ENCODE measurements at regions not wholly inside any gene's neighbourhood (a gene's known extent, or its start where the extent isn't known, plus 50 kb on each side); places are given as distances from the start of the nearest gene placed in this dataset.
A peak's percentile ranks its signal among the peaks of the same experiment; 100 is the strongest.
"Not testable (repeated sequence)": the region's sequence is repeated elsewhere in the genome, so short reads cannot be mapped to it uniquely, and the experiment has no call there.

- DNase-seq (ENCODE audit: low spot score) = no peak
Measured at GRCh38 chrX:40411340-40412111, 169.2 kb upstream of the ATP6AP2 start.

- DNase-seq (ENCODE audit: low spot score) = no peak
Measured at GRCh38 chrX:40410859-40411258, 169.9 kb upstream of the ATP6AP2 start.

GRCh38 chrX:40406330-40406859 is 174.4 kb upstream of the ATP6AP2 start:
- DNase-seq (ENCODE audit: low spot score) = no peak

GRCh38 chrX:40405399-40405798 is 175.4 kb upstream of the ATP6AP2 start:
- DNase-seq (ENCODE audit: low spot score) = no peak

GRCh38 chrX:40403757-40404156 is 177.0 kb upstream of the ATP6AP2 start:
- DNase-seq (ENCODE audit: low spot score) = no peak

- no peak for DNase-seq (ENCODE audit: low spot score)
Measured at GRCh38 chrX:40402831-40403533, 177.8 kb upstream of the ATP6AP2 start.

- DNase-seq (ENCODE audit: low spot score) = no peak
Measured at GRCh38 chrX:40395102-40395501, 185.7 kb upstream of the ATP6AP2 start.

GRCh38 chrX:40394302-40394701 is 186.5 kb upstream of the ATP6AP2 start:
- DNase-seq (ENCODE audit: low spot score) = no peak

- peak; percentile 13 for DNase-seq (ENCODE audit: low spot score)
Measured at GRCh38 chrX:40392599-40392998, 188.2 kb upstream of the ATP6AP2 start.

GRCh38 chrX:40391662-40392061 is 189.1 kb upstream of the ATP6AP2 start:
- DNase-seq (ENCODE audit: low spot score) = no peak

GRCh38 chrX:40389555-40389954 is 191.2 kb upstream of the ATP6AP2 start:
- DNase-seq (ENCODE audit: low spot score) = no peak

GRCh38 chrX:40388441-40388840 is 192.3 kb upstream of the ATP6AP2 start:
- DNase-seq (ENCODE audit: low spot score) = no peak

- not testable (repeated sequence) for DNase-seq (ENCODE audit: low spot score)
Measured at GRCh38 chrX:40387869-40388268, 192.9 kb upstream of the ATP6AP2 start.

- DNase-seq (ENCODE audit: low spot score) = not testable (repeated sequence)
Measured at GRCh38 chrX:40387311-40387710, 193.5 kb upstream of the ATP6AP2 start.

- DNase-seq (ENCODE audit: low spot score) = no peak
Measured at GRCh38 chrX:40385682-40386081, 195.1 kb upstream of the ATP6AP2 start.

- no peak for DNase-seq (ENCODE audit: low spot score)
Measured at GRCh38 chrX:40385256-40385655, 195.5 kb upstream of the ATP6AP2 start.

GRCh38 chrX:40383969-40384368 is 196.8 kb upstream of the ATP6AP2 start:
- no peak for DNase-seq (ENCODE audit: low spot score)

- DNase-seq (ENCODE audit: low spot score) = no peak
Measured at GRCh38 chrX:40383360-40383759, 197.4 kb upstream of the ATP6AP2 start.

- DNase-seq (ENCODE audit: low spot score) = no peak
Measured at GRCh38 chrX:40380655-40381488, 199.9 kb upstream of the ATP6AP2 start.

- DNase-seq (ENCODE audit: low spot score) = no peak
Measured at GRCh38 chrX:40377684-40378083, 203.1 kb upstream of the ATP6AP2 start.

GRCh38 chrX:40374486-40374885 is 206.3 kb upstream of the ATP6AP2 start:
- DNase-seq (ENCODE audit: low spot score) = no peak

GRCh38 chrX:40373641-40374040 is 207.1 kb upstream of the ATP6AP2 start:
- DNase-seq (ENCODE audit: low spot score) = no peak
